Immature natural killer cell (primary cell): ENCODE measurements at regions not wholly inside any gene's neighbourhood (a gene's known extent, or its start where the extent isn't known, plus 50 kb on each side); places are given as distances from the start of the nearest gene placed in this dataset.
"Not testable (repeated sequence)": the region's sequence is repeated elsewhere in the genome, so short reads cannot be mapped to it uniquely, and the experiment has no call there.

ENCODE experiments used
- DNase-seq, 3 donors: peaks; one replicate each; pipeline ENCODE4 v3.0.0; 2022; ENCODE audit warnings: mixed read lengths in 1 of 3
- H3K27ac Mint-ChIP-seq, 6 donors: one replicate each; pipeline ENCODE4 v1.8.0; 2020; ENCODE audit warnings: mixed read lengths in 6 of 6, mild to moderate bottlenecking in 5 of 6, inconsistent platforms in 4 of 6, moderate library complexity in 3 of 6
- H3K27me3 Mint-ChIP-seq, 3 donors: one replicate each; pipeline ENCODE4 v1.8.0; 2020 to 2021; ENCODE audit warnings: low read depth in 3 of 3, mild to moderate bottlenecking in 3 of 3, mixed read lengths in 3 of 3, moderate library complexity in 3 of 3, inconsistent platforms in 1 of 3
- H3K36me3 Mint-ChIP-seq, 3 donors: one replicate each; pipeline ENCODE4 v1.8.0; 2020; ENCODE audit warnings: mixed read lengths in 3 of 3, inconsistent platforms in 2 of 3, mild to moderate bottlenecking in 2 of 3
- H3K4me1 Mint-ChIP-seq, 2 donors: one replicate each; pipeline ENCODE4 v1.8.0; 2020; ENCODE audit warnings: inconsistent platforms in 2 of 2, mild to moderate bottlenecking in 2 of 2, mixed read lengths in 2 of 2, moderate library complexity in 1 of 2
- H3K4me3 Mint-ChIP-seq, 5 donors: one replicate each; pipeline ENCODE4 v1.8.0; 2020; ENCODE audit warnings: mild to moderate bottlenecking in 5 of 5, mixed read lengths in 5 of 5, inconsistent platforms in 3 of 5, moderate library complexity in 3 of 5
- H3K9me3 Mint-ChIP-seq, 6 donors: one replicate each; pipeline ENCODE4 v1.8.0; 2020; ENCODE audit warnings: mild to moderate bottlenecking in 6 of 6, mixed read lengths in 6 of 6, inconsistent platforms in 4 of 6, moderate library complexity in 3 of 6

DNA sequence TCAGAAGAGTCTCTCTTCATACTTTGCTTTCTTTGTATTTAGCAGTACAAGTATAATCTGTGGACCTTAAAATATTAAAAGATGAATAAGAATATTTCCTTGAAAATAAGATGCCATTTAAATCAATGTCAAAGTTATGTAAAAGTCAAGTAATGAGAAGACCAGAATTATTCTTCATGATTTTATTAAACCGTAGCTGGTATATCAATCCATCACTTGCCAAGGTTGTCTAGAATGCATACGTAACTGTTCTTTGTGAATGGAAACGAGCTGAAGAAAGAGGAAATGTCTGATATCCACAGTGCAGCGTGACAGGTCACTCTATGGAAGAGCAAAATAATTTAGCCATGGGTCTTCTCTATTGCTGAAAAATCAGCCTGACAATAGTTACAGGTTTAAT lies 488.7 kb upstream of the CCNG1 start:
- Mint-ChIP-seq H3K9me3 (peaks cover 5 to 39% (median 17%) of the 10 kb centered on the region in 6 donors), H3K27ac (no peak overlapping the region), H3K27me3 (peaks cover 0 to 1% (median 0%) of the 10 kb centered on the region in 3 donors), H3K4me1 (no peaks in the 10 kb centered on the region), H3K4me3 (no peak overlapping the region), H3K36me3 (no peaks in the 10 kb centered on the region)
- DNase-seq, result no peak

- Mint-ChIP-seq H3K9me3 (peaks cover 3 to 22% (median 15%) of the 10 kb centered on the region in 6 donors), H3K4me3 (no peak overlapping the region), H3K36me3 (no peaks in the 10 kb centered on the region), H3K27ac (no peak overlapping the region), H3K4me1 (no peaks in the 10 kb centered on the region), H3K27me3 (no peaks in the 10 kb centered on the region)
- DNase-seq, result no peak
Observed at GRCh38 chr5:162956570-162956969, 480.8 kb upstream of the CCNG1 start.

GRCh38 chr5:162964144-162964543 lies 473.3 kb upstream of the CCNG1 start:
- not testable (repeated sequence) for H3K27me3 Mint-ChIP-seq, H3K27ac Mint-ChIP-seq

GRCh38 chr5:162990063-162990462 lies 447.3 kb upstream of the CCNG1 start:
- Mint-ChIP-seq H3K36me3 (no peaks in the 10 kb centered on the region), H3K4me1 (no peaks in the 10 kb centered on the region), H3K9me3 (peaks cover 0 to 28% (median 23%) of the 10 kb centered on the region in 6 donors), H3K4me3 (no peak overlapping the region), H3K27me3 (peaks cover 0 to 3% (median 0%) of the 10 kb centered on the region in 3 donors), H3K27ac (no peak overlapping the region)
- DNase-seq, result no peak

More at GRCh38 chr5:162964144-162964543, 473.3 kb upstream of the CCNG1 start:
- H3K4me1 Mint-ChIP-seq, DNase-seq, H3K36me3 Mint-ChIP-seq, H3K4me3 Mint-ChIP-seq: not testable (repeated sequence)
- peaks cover 2 to 31% (median 19%) of the 10 kb centered on the region in 6 donors for H3K9me3 Mint-ChIP-seq

DNA sequence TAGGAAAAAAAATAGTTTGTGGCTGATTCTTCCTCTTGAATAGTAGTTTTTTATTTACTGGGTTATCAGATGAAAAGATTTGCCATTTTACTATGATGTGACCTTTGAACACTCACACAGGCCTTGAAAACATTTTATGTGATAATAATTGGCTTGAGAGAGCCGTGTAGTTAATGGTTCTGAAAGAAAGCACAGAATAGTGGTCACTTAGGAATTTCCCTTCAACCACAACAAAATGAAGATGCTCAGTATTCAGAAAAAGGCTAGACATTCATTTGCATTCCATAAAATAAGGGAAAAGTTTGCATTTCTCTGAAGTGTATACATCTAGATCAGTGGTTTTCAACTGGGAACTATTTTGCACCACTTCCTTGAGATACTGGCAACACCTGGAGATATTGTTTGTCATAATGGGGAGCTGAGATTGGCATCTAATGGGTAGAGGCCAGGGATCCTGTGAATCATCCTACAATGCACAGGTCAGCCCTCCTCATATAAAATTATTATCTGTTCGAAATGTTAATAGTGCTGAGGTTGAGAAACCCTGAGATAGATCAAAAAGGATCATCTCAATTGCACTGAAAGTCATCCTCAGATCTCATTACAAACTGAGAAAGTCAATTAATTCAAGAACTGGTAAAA lies 446.4 kb upstream of the CCNG1 start:
- Mint-ChIP-seq H3K36me3 (no peaks in the 10 kb centered on the region), H3K9me3 (peaks cover 0 to 28% (median 22%) of the 10 kb centered on the region in 6 donors), H3K4me3 (no peak overlapping the region), H3K4me1 (no peaks in the 10 kb centered on the region), H3K27ac (no peak overlapping the region), H3K27me3 (peaks cover 0 to 3% (median 0%) of the 10 kb centered on the region in 3 donors)
- DNase-seq, result no peak

- Mint-ChIP-seq H3K4me3 (no peak overlapping the region), H3K36me3 (no peaks in the 10 kb centered on the region), H3K9me3 (peaks cover 0 to 20% (median 14%) of the 10 kb centered on the region in 6 donors), H3K27me3 (peaks cover 0 to 3% (median 1%) of the 10 kb centered on the region in 3 donors), H3K27ac (no peak overlapping the region), H3K4me1 (no peaks in the 10 kb centered on the region)
- DNase-seq, result no peak
Observed at GRCh38 chr5:162995568-162995967, 441.8 kb upstream of the CCNG1 start.

DNA sequence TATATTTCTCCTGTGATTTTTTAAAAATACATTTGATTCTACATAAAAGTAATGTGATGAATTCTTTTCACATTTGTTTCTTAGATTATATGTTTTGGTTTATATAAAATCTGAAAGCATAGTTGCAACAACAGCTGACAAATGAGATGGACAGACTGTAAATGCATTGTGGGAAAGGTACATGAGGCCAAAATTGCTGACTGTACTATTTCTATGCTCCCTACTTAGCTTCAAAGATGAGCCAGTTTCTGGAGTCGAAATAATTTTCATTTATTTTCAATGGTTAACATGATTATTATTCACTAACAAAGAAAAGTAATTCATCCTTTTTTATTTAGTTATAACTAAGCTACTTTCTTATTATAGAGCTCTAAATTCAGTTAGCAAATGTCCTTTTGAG lies 441.3 kb upstream of the CCNG1 start:
- Mint-ChIP-seq H3K9me3 (peaks cover 0 to 18% (median 16%) of the 10 kb centered on the region in 6 donors), H3K27me3 (peaks cover 0 to 3% (median 1%) of the 10 kb centered on the region in 3 donors)

GRCh38 chr5:163005949-163006348 lies 431.4 kb upstream of the CCNG1 start:
- DNase-seq, result no peak
- H3K27me3 Mint-ChIP-seq, result peaks cover 0 to 4% (median 0%) of the 10 kb centered on the region in 3 donors
- peaks cover 2 to 27% (median 10%) of the 10 kb centered on the region in 6 donors for H3K9me3 Mint-ChIP-seq
- H3K4me3 Mint-ChIP-seq, result no peak overlapping the region
- H3K27ac Mint-ChIP-seq, result no peak overlapping the region
- peaks cover 0 to 3% (median 2%) of the 10 kb centered on the region in 3 donors for H3K36me3 Mint-ChIP-seq
- no peaks in the 10 kb centered on the region for H3K4me1 Mint-ChIP-seq

More for the DNA sequence above, 441.3 kb upstream of the CCNG1 start:
- H3K4me3 Mint-ChIP-seq, result no peak overlapping the region
- H3K27ac Mint-ChIP-seq, result no peak overlapping the region
- no peaks in the 10 kb centered on the region for H3K4me1 Mint-ChIP-seq
- no peaks in the 10 kb centered on the region for H3K36me3 Mint-ChIP-seq
- DNase-seq, result no peak

DNA sequence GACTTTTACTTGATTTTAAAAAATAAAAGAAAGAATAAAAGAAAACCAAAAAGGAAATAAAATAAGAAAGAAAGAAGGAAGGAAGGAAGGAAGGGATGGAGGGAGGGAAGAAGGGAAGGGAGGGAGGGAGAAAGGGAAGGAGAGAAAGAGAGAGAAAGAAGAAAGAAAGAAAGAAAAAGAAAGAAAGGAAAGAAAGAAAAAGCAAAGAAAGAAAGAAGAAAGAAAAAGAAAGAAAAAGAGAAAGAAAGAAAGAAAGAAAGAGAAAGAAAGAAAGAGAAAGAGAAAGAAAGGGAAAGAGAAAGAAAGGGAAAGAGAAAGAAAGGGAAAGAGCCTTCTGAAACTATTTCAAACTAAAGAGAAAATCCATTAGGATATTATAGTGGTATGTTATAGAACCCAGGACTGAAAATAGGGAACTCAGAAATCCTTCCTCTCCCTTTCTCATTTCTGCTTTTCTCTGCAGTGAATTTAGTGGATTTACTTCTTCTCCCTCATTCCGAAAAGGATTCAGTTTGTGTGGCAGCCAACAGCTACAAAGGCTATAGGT lies 414.7 kb upstream of the CCNG1 start:
- no peak overlapping the region for H3K4me3 Mint-ChIP-seq
- no peaks in the 10 kb centered on the region for H3K4me1 Mint-ChIP-seq
- peaks cover 0 to 2% (median 1%) of the 10 kb centered on the region in 3 donors for H3K27me3 Mint-ChIP-seq
- H3K9me3 Mint-ChIP-seq, result peaks cover 0 to 21% (median 8%) of the 10 kb centered on the region in 6 donors
- H3K27ac Mint-ChIP-seq, result no peak overlapping the region
- DNase-seq, result no peak
- no peaks in the 10 kb centered on the region for H3K36me3 Mint-ChIP-seq

GRCh38 chr5:163023846-163024245 lies 413.5 kb upstream of the CCNG1 start:
- H3K9me3 Mint-ChIP-seq, result peaks cover 0 to 20% (median 7%) of the 10 kb centered on the region in 6 donors
- H3K36me3 Mint-ChIP-seq, result peaks cover 0 to 3% (median 0%) of the 10 kb centered on the region in 3 donors
- peaks cover 0 to 2% (median 1%) of the 10 kb centered on the region in 3 donors for H3K27me3 Mint-ChIP-seq
- no peaks in the 10 kb centered on the region for H3K4me1 Mint-ChIP-seq
- no peak overlapping the region for H3K27ac Mint-ChIP-seq
- DNase-seq, result no peak
- no peak overlapping the region for H3K4me3 Mint-ChIP-seq

DNA sequence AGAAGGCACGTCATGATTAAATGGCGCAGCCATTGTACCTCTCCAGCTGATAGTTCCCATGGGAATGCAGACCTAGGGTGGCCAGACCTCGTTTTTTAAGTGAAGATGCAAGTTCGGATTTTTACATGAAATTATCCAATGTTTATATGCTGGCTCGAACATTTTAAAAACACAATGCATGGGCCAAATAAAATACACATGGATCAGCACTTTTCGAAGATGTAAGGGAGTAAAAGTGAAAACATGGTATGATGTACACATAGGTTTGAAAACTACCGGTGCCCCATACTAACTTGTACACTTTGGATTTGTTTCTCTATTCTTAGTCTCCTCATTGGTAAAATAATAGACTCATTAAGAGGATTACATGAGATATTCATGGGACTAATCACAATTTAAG lies 412.5 kb upstream of the CCNG1 start:
- no peak for DNase-seq
- H3K27me3 Mint-ChIP-seq, result peaks cover 0 to 2% (median 1%) of the 10 kb centered on the region in 3 donors
- peaks cover 0 to 3% (median 0%) of the 10 kb centered on the region in 3 donors for H3K36me3 Mint-ChIP-seq
- peaks cover 0 to 22% (median 8%) of the 10 kb centered on the region in 6 donors for H3K9me3 Mint-ChIP-seq
- no peak overlapping the region for H3K4me3 Mint-ChIP-seq
- no peaks in the 10 kb centered on the region for H3K4me1 Mint-ChIP-seq
- no peak overlapping the region for H3K27ac Mint-ChIP-seq

- no peak overlapping the region for H3K4me3 Mint-ChIP-seq
- H3K9me3 Mint-ChIP-seq, result peaks cover 6 to 39% (median 23%) of the 10 kb centered on the region in 6 donors
- no peaks in the 10 kb centered on the region for H3K4me1 Mint-ChIP-seq
- DNase-seq, result no peak
- no peak overlapping the region for H3K27ac Mint-ChIP-seq
- H3K36me3 Mint-ChIP-seq, result peaks cover 0 to 1% (median 0%) of the 10 kb centered on the region in 3 donors
- H3K27me3 Mint-ChIP-seq, result no peaks in the 10 kb centered on the region
Observed at GRCh38 chr5:163033656-163034055, 403.7 kb upstream of the CCNG1 start.

DNA sequence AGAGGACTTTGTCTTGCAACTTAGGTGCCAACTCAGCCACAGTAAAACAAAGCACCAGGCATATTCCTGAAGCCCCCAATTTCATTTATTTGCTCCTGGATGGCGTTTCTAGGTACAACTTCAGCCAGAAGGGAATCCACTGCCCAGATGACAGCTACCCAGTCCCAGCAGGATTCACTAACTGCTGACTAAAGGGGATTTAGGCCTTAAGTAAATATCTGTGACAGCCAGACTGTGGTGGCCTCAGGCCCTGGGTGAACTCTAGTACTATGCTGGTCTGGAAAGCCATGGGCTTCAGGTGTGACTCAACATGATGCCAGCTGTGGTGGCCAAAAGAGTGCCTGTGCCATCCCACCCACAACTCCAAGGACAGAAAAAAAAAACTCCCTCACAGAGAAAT lies 396.1 kb upstream of the CCNG1 start:
- no peak overlapping the region for H3K4me3 Mint-ChIP-seq
- peaks cover 0 to 2% (median 0%) of the 10 kb centered on the region in 3 donors for H3K27me3 Mint-ChIP-seq
- no peak overlapping the region for H3K27ac Mint-ChIP-seq
- no peaks in the 10 kb centered on the region for H3K4me1 Mint-ChIP-seq
- peaks cover 0 to 4% (median 0%) of the 10 kb centered on the region in 3 donors for H3K36me3 Mint-ChIP-seq
- H3K9me3 Mint-ChIP-seq, result peaks cover 13 to 58% (median 29%) of the 10 kb centered on the region in 6 donors
- no peak for DNase-seq

GRCh38 chr5:163079618-163080017 lies 357.8 kb upstream of the CCNG1 start:
- no peaks in the 10 kb centered on the region for H3K4me1 Mint-ChIP-seq
- peaks cover 10 to 61% (median 37%) of the 10 kb centered on the region in 6 donors for H3K9me3 Mint-ChIP-seq
- H3K27ac Mint-ChIP-seq, result no peak overlapping the region
- no peak overlapping the region for H3K4me3 Mint-ChIP-seq
- no peaks in the 10 kb centered on the region for H3K36me3 Mint-ChIP-seq
- DNase-seq, result no peak
- H3K27me3 Mint-ChIP-seq, result peaks cover 0 to 2% (median 0%) of the 10 kb centered on the region in 3 donors
